Adipocyte (in vitro differentiated cells): ENCODE measurements at regions not wholly inside any gene's neighbourhood (a gene's known extent, or its start where the extent isn't known, plus 50 kb on each side); places are given as distances from the start of the nearest gene placed in this dataset.
"Not testable (repeated sequence)": the region's sequence is repeated elsewhere in the genome, so short reads cannot be mapped to it uniquely, and the experiment has no call there.

Experiments used
- DNase-seq: peaks from one replicate; pipeline ENCODE4 v3.0.0-alpha.2; 2015; ENCODE audit warnings: low read depth
- H3K27me3 ChIP-seq: replicated peaks from 2 replicates; pipeline ENCODE4 v1.7.0; 2013; ENCODE audit warnings: mild to moderate bottlenecking, low read length, moderate library complexity; ENCODE audit not compliant: control insufficient read depth, insufficient read depth
- H3K36me3 ChIP-seq: 2 replicates; pipeline ENCODE4 v1.7.0; 2013; ENCODE audit warnings: low read length, mild to moderate bottlenecking, moderate library complexity; ENCODE audit not compliant: control insufficient read depth, insufficient read depth, severe bottlenecking
- H3K4me1 ChIP-seq: 2 replicates; pipeline ENCODE4 v1.7.0; 2013; ENCODE audit warnings: mild to moderate bottlenecking, low read length, moderate library complexity; ENCODE audit not compliant: control insufficient read depth, insufficient read depth
- H3K4me3 ChIP-seq: 2 replicates; pipeline ENCODE4 v1.7.0; 2013; ENCODE audit warnings: mild to moderate bottlenecking, low read length, moderate library complexity
- H3K9ac ChIP-seq: 2 replicates; pipeline ENCODE4 v1.7.0; 2013; ENCODE audit warnings: mild to moderate bottlenecking, low read length, moderate library complexity
- H3K9me3 ChIP-seq: 2 replicates; pipeline ENCODE4 v1.7.0; 2013; ENCODE audit warnings: mild to moderate bottlenecking, low read length, moderate library complexity; ENCODE audit not compliant: control insufficient read depth

GRCh38 chr15:35246451-35246850 lies 161.4 kb upstream of the NANOGP8 start:
- DNase-seq: no peak
- no peak overlapping the region for H3K9ac ChIP-seq
- H3K27me3 ChIP-seq: no peaks in the 10 kb centered on the region
- H3K36me3 ChIP-seq: no peaks in the 10 kb centered on the region
- H3K4me3 ChIP-seq: no peak overlapping the region
- no peaks in the 10 kb centered on the region for H3K9me3 ChIP-seq
- H3K4me1 ChIP-seq: peaks cover 16% of the 10 kb centered on the region

DNA sequence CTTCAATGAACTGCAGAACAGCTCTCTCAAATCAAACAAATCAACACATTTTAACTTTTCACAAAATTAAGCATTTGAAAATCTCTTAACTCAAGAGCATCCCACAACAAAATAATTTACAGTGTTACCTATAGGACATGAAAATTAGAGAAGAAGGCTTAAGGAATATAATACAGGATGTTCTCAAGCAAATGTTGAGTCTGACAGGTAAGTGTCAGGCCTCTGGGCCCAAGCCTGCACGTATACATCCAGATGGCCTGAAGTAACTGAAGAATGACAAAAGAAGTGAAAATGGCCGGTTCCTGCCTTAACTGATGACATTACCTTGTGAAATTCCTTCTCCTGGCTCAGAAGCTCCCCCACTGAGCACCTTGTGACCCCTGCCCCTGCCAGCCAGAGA lies 160.6 kb upstream of the NANOGP8 start:
- DNase-seq, H3K4me3 ChIP-seq, H3K36me3 ChIP-seq, H3K9ac ChIP-seq, H3K9me3 ChIP-seq, H3K27me3 ChIP-seq: not testable (repeated sequence)
- H3K4me1 ChIP-seq: peaks cover 16% of the 10 kb centered on the region

DNA sequence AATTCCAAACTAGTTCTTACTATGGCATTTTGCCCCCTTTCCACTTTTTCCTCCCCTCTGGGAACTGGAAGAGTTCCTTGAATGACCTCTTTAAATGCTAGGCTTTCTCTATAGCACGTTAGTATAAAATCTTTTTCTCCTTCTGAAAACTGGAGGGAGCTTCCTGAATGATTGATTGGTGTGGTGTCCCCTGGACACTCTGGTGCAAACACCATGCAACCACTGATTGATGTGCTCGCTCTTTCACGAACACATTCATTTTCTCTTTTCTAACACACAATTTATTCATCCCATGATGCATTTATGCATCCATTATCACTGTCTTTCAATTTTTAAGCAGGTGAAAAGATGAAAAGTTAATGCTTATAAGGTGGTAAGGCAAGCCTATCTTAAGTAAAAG lies 159.1 kb upstream of the NANOGP8 start:
- no peaks in the 10 kb centered on the region for H3K27me3 ChIP-seq
- H3K9ac ChIP-seq: no peak overlapping the region
- peaks cover 16% of the 10 kb centered on the region for H3K4me1 ChIP-seq
- H3K9me3 ChIP-seq: no peaks in the 10 kb centered on the region
- DNase-seq: no peak
- H3K36me3 ChIP-seq: no peaks in the 10 kb centered on the region
- peak overlapping the region; percentile 20 for H3K4me3 ChIP-seq

- Histone ChIP-seq H3K27me3 (no peaks in the 10 kb centered on the region), H3K4me3 (no peak overlapping the region), H3K9ac (no peak overlapping the region), H3K4me1 (peaks cover 16% of the 10 kb centered on the region), H3K9me3 (no peaks in the 10 kb centered on the region), H3K36me3 (no peaks in the 10 kb centered on the region)
- peak; percentile 2 for DNase-seq
These were observed 158.7 kb upstream of the NANOGP8 start for GRCh38 chr15:35243758-35244157.

DNA sequence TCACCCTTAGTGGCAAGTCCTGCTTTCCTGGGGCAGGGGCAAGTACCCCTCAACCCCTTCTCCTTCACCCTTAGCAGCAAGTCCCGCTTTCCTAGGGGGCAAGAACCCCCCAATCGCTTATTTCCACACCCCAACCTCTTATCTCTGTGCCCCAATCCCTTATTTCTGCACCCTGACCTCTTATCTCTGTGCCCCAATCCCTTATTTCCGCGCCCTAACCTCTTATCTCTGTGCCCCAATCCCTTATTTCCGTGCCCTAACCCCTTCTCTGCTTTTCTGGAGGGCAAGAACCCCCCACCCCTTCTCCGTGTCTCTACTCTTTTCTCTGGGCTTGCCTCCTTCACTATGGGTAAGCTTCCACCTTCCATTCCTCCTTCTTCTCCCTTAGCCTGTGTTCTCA lies 154.6 kb upstream of the NANOGP8 start:
- not testable (repeated sequence) for H3K27me3 ChIP-seq, DNase-seq, H3K4me3 ChIP-seq, H3K9ac ChIP-seq, H3K36me3 ChIP-seq, H3K9me3 ChIP-seq
- H3K4me1 ChIP-seq: peaks cover 11% of the 10 kb centered on the region

- not testable (repeated sequence) for H3K27me3 ChIP-seq, DNase-seq, H3K9ac ChIP-seq, H3K36me3 ChIP-seq, H3K9me3 ChIP-seq, H3K4me3 ChIP-seq, H3K4me1 ChIP-seq
These were observed 153.4 kb upstream of the NANOGP8 start for GRCh38 chr15:35238448-35238847.

GRCh38 chr15:35229085-35229484 lies 144.0 kb upstream of the NANOGP8 start:
- H3K4me3 ChIP-seq: no peak overlapping the region
- no peak for DNase-seq
- no peaks in the 10 kb centered on the region for H3K36me3 ChIP-seq
- H3K9me3 ChIP-seq: peaks cover 4% of the 10 kb centered on the region
- no peak overlapping the region for H3K9ac ChIP-seq
- H3K27me3 ChIP-seq: no peaks in the 10 kb centered on the region
- H3K4me1 ChIP-seq: no peaks in the 10 kb centered on the region

DNA sequence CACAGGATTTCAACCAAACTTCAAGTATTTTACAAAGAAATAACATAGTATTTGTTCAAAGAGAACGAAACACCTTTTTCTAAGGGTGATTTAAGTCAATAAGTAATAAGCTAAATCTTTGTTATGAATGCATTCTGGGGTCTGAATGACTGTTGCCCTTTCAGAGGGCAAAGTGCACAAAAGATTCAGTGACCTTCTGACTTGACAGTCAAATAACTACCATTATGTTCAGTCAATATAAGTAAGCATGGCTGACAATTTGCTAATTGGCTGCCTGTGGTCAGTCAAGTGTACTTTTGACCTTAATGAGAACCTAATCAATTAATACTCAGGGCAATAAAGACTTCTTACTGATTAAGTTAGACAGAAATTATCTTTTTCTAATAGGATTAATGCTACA lies 133.1 kb upstream of the NANOGP8 start:
- H3K36me3 ChIP-seq: no peaks in the 10 kb centered on the region
- DNase-seq: no peak
- H3K9ac ChIP-seq: no peak overlapping the region
- no peak overlapping the region for H3K4me3 ChIP-seq
- no peaks in the 10 kb centered on the region for H3K9me3 ChIP-seq
- H3K27me3 ChIP-seq: no peaks in the 10 kb centered on the region
- H3K4me1 ChIP-seq: no peaks in the 10 kb centered on the region

DNA sequence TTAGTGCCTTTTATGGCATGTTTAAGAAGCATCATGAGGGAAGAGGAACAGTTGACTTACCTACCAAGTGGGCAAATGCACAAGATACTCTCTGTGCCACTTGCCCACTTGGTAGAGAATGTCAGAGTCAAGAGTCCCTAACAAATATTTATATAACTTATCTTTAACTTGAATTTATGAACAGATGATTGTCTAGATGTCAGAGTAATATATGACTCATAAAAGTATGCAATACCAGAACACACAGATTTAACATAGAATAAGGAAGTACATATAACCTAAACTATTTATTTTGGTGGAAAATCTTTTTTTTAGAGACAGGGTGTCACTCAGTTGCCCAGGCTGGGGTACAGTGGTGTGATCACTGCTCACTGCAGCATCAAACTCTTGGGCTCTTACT lies 130.0 kb upstream of the NANOGP8 start:
- Histone ChIP-seq H3K9ac (no peak overlapping the region), H3K27me3 (no peaks in the 10 kb centered on the region), H3K4me3 (no peak overlapping the region), H3K36me3 (no peaks in the 10 kb centered on the region), H3K4me1 (peaks cover 15% of the 10 kb centered on the region), H3K9me3 (no peaks in the 10 kb centered on the region)
- DNase-seq: no peak

DNA sequence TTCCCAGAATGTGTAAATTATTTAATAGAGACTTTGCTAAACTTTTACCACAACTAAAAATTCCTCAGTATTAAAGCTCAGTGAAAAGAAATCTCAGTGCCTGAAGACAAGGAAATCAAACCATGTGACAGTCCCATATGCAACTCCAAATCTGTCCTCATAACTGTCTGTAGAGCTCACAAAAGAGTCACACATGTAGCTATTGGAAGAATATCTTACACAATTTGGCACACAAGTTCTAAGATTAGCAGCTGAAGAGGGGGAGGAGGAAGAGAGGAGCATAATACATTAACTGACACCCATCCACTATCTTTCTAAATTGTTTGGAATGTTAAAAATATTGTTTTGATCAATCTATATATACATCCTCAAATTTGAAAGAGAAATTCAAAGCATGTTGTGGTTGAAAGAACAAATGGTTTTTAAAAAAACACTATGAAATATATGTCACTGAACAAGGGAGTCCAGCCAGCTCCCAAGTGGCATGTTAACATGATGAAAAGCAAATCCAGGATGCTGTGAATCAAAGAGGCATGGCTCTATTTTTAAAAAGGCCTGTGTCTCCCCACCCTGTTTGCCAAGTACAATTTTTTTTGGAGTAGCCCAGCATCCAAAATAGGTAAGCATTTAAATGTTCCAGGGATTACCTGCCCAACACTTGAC lies 126.3 kb upstream of the NANOGP8 start:
- H3K36me3 ChIP-seq: no peaks in the 10 kb centered on the region
- no peak overlapping the region for H3K9ac ChIP-seq
- no peak overlapping the region for H3K4me3 ChIP-seq
- no peaks in the 10 kb centered on the region for H3K9me3 ChIP-seq
- peaks cover 20% of the 10 kb centered on the region for H3K4me1 ChIP-seq
- no peaks in the 10 kb centered on the region for H3K27me3 ChIP-seq
- no peak for DNase-seq

DNA sequence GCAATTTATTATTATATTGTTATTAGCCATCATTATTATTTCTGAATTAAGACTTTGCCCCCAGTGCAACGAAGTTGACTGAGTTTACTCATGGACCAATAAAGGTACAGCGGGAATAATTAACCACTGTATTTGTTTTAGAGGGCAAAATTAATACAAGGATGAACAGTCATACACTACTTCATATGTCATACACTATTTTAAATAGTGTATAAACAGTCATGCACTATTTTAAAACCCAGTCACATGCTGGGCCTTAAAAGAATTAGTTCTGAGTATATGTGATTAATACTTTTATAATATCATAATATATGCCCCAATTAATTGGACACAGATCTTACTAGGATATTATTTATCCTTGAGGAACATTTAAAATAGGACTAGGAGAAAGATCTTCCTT lies 125.3 kb upstream of the NANOGP8 start:
- DNase-seq: no peak
- Histone ChIP-seq H3K9me3 (no peaks in the 10 kb centered on the region), H3K4me3 (no peak overlapping the region), H3K36me3 (no peaks in the 10 kb centered on the region), H3K27me3 (no peaks in the 10 kb centered on the region), H3K9ac (no peak overlapping the region), H3K4me1 (peaks cover 20% of the 10 kb centered on the region)

DNA sequence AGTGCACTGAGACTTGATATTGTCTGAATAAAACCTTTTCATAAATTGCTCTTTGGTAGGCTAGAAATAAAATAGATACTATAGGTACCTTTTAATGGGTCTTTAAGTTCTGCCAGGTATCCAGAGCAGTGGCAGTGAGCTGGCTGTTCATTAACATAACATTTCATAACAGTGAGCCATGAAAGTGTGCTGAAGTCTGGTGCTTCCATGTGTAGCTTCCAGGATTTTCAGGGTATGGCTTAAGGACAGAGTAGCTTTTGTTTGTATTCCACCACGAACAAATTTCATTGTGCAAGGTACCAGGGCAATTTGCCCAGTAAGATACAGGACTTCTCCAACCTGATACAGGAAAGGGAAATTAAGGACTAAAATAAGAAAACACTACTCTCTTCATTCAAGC lies 124.7 kb upstream of the NANOGP8 start:
- H3K4me3 ChIP-seq: no peak overlapping the region
- H3K9me3 ChIP-seq: no peaks in the 10 kb centered on the region
- H3K9ac ChIP-seq: no peak overlapping the region
- H3K27me3 ChIP-seq: no peaks in the 10 kb centered on the region
- no peak for DNase-seq
- peaks cover 20% of the 10 kb centered on the region for H3K4me1 ChIP-seq
- H3K36me3 ChIP-seq: no peaks in the 10 kb centered on the region
